ENCODE measurements at regions not wholly inside any gene's neighbourhood (a gene's known extent, or its start where the extent isn't known, plus 50 kb on each side); places are given as distances from the start of the nearest gene placed in this dataset.
"Not testable (repeated sequence)": the region's sequence is repeated elsewhere in the genome, so short reads cannot be mapped to it uniquely, and the experiment has no call there.

GRCh38 chr1:83272484-83272883 lies 726.4 kb downstream of the TTLL7 start:
- H3K27me3 Mint-ChIP-seq (ENCODE audit: insufficient read depth, low read depth); H3K9me3 ChIP-seq (ENCODE audit: low read depth); H3K27ac Mint-ChIP-seq; H3K27ac ChIP-seq; H3K9ac ChIP-seq; H3K27me3 ChIP-seq; H3K79me2 ChIP-seq (ENCODE audit: low read depth); DNase-seq (ENCODE audit: low spot score); H3K4me1 Mint-ChIP-seq; H4K20me1 ChIP-seq (ENCODE audit: low read depth); H3K9me3 Mint-ChIP-seq; H3K4me2 ChIP-seq; H3F3A ChIP-seq (ENCODE audit: low read depth); H3K4me1 ChIP-seq; H3K4me3 ChIP-seq; H2AFZ ChIP-seq (replicated peaks); H3K36me3 ChIP-seq; H3K36me3 Mint-ChIP-seq; H3K4me3 Mint-ChIP-seq: not testable (repeated sequence)

GRCh38 chr1:83271834-83272233 lies 727.1 kb downstream of the TTLL7 start:
- not testable (repeated sequence) for H3K27ac Mint-ChIP-seq; H3K4me1 ChIP-seq; H2AFZ ChIP-seq (replicated peaks); H3K9me3 Mint-ChIP-seq; H3K4me3 Mint-ChIP-seq; H3K9me3 ChIP-seq (ENCODE audit: low read depth); H3K27me3 ChIP-seq; H3K4me2 ChIP-seq; H3K27me3 Mint-ChIP-seq (ENCODE audit: insufficient read depth, low read depth); H3K79me2 ChIP-seq (ENCODE audit: low read depth); H4K20me1 ChIP-seq (ENCODE audit: low read depth); H3K27ac ChIP-seq; H3K36me3 Mint-ChIP-seq; DNase-seq (ENCODE audit: low spot score); H3K9ac ChIP-seq; H3K4me3 ChIP-seq; H3K4me1 Mint-ChIP-seq; H3K36me3 ChIP-seq; H3F3A ChIP-seq (ENCODE audit: low read depth)

- not testable (repeated sequence) for H3K4me3 ChIP-seq; H3K27me3 Mint-ChIP-seq (ENCODE audit: insufficient read depth, low read depth); H3K27me3 ChIP-seq; H3K9me3 ChIP-seq (ENCODE audit: low read depth); H3K36me3 Mint-ChIP-seq; H3K4me2 ChIP-seq; H3K4me1 ChIP-seq; H3K79me2 ChIP-seq (ENCODE audit: low read depth); H3K4me1 Mint-ChIP-seq; H3K4me3 Mint-ChIP-seq; H2AFZ ChIP-seq (replicated peaks); H3K9me3 Mint-ChIP-seq; H3F3A ChIP-seq (ENCODE audit: low read depth); H4K20me1 ChIP-seq (ENCODE audit: low read depth); H3K36me3 ChIP-seq; H3K27ac ChIP-seq; H3K9ac ChIP-seq; H3K27ac Mint-ChIP-seq; DNase-seq (ENCODE audit: low spot score)
Measured at GRCh38 chr1:83270801-83271200, 728.1 kb downstream of the TTLL7 start.

GRCh38 chr1:83263808-83264207 lies 735.1 kb downstream of the TTLL7 start:
- peak; percentile 20 for DNase-seq (ENCODE audit: low spot score)
- not testable (repeated sequence) for H2AFZ ChIP-seq (replicated peaks); H3K9me3 ChIP-seq (ENCODE audit: low read depth); H3K9ac ChIP-seq; H3K36me3 ChIP-seq; H3K4me2 ChIP-seq; H4K20me1 ChIP-seq (ENCODE audit: low read depth); H3K4me1 ChIP-seq; H3K27me3 ChIP-seq; H3K9me3 Mint-ChIP-seq; H3K79me2 ChIP-seq (ENCODE audit: low read depth); H3K4me1 Mint-ChIP-seq; H3K27me3 Mint-ChIP-seq (ENCODE audit: insufficient read depth, low read depth); H3F3A ChIP-seq (ENCODE audit: low read depth); H3K36me3 Mint-ChIP-seq; H3K27ac ChIP-seq; H3K27ac Mint-ChIP-seq
- peak overlapping the region; percentile 37 for H3K4me3 ChIP-seq
- peak overlapping the region; percentile 53 for H3K4me3 Mint-ChIP-seq

GRCh38 chr1:83251687-83252086 lies 747.2 kb downstream of the TTLL7 start:
- H4K20me1 ChIP-seq (ENCODE audit: low read depth); H3K27me3 ChIP-seq; H3K36me3 ChIP-seq; H3K4me3 Mint-ChIP-seq; H2AFZ ChIP-seq (replicated peaks); H3K4me1 Mint-ChIP-seq; H3F3A ChIP-seq (ENCODE audit: low read depth); H3K79me2 ChIP-seq (ENCODE audit: low read depth); DNase-seq (ENCODE audit: low spot score); H3K4me2 ChIP-seq; H3K4me3 ChIP-seq; H3K27ac Mint-ChIP-seq; H3K36me3 Mint-ChIP-seq; H3K4me1 ChIP-seq; H3K9me3 ChIP-seq (ENCODE audit: low read depth); H3K27ac ChIP-seq; H3K27me3 Mint-ChIP-seq (ENCODE audit: insufficient read depth, low read depth); H3K9ac ChIP-seq: not testable (repeated sequence)
- H3K9me3 Mint-ChIP-seq, result peaks cover 15% of the 10 kb centered on the region

GRCh38 chr1:83246780-83247179 lies 752.2 kb downstream of the TTLL7 start:
- H3F3A ChIP-seq (ENCODE audit: low read depth); H3K36me3 Mint-ChIP-seq: not testable (repeated sequence)

More at GRCh38 chr1:83246780-83247179, 752.2 kb downstream of the TTLL7 start:
- not testable (repeated sequence) for H4K20me1 ChIP-seq (ENCODE audit: low read depth); H3K9me3 ChIP-seq (ENCODE audit: low read depth); H3K27ac ChIP-seq; H3K4me3 ChIP-seq; H3K4me3 Mint-ChIP-seq; H3K27me3 Mint-ChIP-seq (ENCODE audit: insufficient read depth, low read depth); DNase-seq (ENCODE audit: low spot score); H3K27me3 ChIP-seq; H3K9ac ChIP-seq; H2AFZ ChIP-seq (replicated peaks); H3K27ac Mint-ChIP-seq; H3K79me2 ChIP-seq (ENCODE audit: low read depth); H3K4me2 ChIP-seq; H3K4me1 Mint-ChIP-seq; H3K36me3 ChIP-seq; H3K4me1 ChIP-seq
- H3K9me3 Mint-ChIP-seq, result peaks cover 12% of the 10 kb centered on the region
